Right hindlimb (tissue), 1 donor: ENCODE measurements at regions not wholly inside any gene's neighbourhood (a gene's known extent, or its start where the extent isn't known, plus 50 kb on each side); places are given as distances from the start of the nearest gene placed in this dataset.

Experiments used
- DNase-seq: peaks from one replicate; pipeline ENCODE4 v3.0.0-alpha.2; 2018

DNA sequence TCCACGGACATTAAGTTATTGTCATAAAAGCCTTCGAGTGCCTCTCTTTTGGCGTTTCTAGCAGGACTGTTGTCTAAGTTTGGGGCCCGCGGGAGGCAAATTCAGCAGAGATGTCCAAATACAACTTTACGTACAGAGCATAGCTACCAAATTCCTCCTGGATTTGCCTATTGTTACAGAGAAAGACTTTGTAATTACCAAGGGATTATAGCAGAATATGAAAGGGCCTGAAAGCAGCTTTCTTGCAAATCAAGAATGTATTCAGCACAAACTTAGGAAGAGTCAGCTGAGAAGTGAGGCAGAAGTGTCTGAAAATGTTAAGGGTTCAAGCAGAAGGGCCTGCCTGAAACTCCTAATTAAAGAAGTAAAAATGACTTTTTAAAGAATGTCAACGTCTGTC lies 1053.5 kb upstream of the TENM3 start:
- DNase-seq: no peak

DNA sequence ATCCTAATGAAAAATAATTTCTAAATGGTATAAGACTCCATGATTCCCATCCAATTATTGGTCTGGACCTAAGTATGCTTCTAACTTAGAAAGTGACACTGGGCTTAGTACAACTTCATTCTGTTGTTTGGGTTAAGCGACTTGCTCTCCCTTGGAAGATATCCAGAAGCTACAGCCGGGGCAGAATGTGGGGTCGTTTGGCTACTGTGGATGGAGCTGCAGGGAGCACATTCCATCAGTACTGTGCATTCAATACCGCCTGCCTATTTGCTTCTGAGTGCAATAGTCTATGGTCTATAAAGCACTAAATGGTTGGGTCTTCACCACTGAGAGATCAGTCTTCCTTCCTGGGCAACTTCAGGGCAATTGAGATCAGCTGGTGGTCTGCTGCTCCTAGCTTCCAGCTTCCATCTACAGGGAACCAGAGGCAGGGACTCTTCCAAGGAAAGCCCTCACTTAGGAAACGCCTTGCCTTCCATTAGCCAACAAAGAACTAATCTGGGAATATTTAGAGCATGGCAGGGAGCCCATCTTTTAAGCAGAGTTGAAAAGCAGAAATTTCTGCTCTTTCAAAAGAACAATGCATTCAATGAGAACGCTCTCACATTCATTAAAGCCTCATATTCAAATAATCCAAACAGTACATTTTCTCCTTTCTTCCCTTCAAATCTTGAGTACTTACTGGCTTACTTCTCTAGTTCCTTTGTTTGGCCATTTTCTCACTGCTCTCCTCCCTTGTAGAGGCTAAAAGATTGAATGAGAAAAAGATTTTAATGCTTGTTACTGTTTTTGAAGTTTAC lies 1049.9 kb upstream of the TENM3 start:
- DNase-seq: no peak

DNA sequence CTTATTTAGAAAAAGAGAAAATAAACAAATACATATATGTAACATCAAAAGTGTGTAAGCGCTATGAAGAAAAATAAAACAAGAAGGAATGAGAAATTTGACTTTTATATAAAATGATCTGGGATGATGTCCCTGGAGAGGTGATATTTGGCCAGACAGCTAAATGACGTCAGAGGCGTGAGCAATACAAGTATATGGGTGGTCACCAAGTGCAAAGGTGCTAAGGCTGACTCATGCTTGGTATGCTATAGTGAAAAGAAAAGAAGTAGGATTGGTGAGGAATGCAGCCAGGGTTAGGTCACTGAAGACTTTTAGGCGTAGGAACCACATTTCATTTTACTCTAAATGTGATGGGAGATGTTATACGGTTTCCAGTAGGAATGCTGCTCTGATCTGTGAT lies 1049.1 kb upstream of the TENM3 start:
- DNase-seq: no peak

GRCh38 chr4:181200076-181200475 lies 1043.1 kb upstream of the TENM3 start:
- DNase-seq: no peak

DNA sequence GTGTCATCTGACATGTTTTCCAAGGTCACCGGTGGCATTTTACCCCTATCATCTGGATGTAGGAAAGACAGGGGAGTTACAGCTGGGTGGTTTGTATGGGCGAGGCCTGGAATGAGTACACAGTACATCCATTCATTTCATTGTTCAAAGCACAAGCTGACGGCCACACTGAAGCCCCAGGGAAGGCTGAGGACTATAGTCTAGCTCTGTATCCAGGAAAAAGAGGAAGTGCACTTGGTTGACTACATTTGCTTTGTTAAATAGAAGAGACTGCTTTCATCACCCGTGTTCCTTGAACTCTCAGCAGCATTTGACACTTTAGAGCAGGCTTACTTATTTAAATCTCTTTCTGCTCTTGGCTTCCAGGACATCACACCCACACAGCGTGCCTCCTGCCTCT lies 1041.0 kb upstream of the TENM3 start:
- DNase-seq: no peak

DNA sequence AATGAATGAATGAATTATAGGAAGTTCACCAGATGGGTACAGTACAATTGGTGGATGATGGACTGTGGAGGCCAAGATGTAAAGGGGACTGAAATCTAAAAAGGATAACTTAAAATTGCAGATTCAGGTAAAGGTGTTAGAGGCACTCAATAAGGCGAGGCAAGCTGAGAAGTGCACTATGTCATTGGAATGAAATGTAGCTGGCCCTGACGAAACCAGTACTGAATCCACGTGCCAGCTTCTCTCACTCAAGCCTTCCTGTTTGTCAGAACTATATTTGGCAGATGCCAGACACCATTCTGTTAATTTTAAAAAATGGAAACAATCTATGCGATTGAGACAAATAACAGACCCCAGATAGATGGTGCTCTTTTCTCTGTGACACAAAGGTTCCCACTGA lies 1039.1 kb upstream of the TENM3 start:
- DNase-seq: no peak

GRCh38 chr4:181213551-181213950 lies 1029.7 kb upstream of the TENM3 start:
- DNase-seq: peak; percentile 36

GRCh38 chr4:181216501-181216900 lies 1026.7 kb upstream of the TENM3 start:
- no peak for DNase-seq

- no peak for DNase-seq
Observed at GRCh38 chr4:181219783-181220416, 1023.3 kb upstream of the TENM3 start.

GRCh38 chr4:181224852-181225251 lies 1018.4 kb upstream of the TENM3 start:
- DNase-seq: no peak

DNA sequence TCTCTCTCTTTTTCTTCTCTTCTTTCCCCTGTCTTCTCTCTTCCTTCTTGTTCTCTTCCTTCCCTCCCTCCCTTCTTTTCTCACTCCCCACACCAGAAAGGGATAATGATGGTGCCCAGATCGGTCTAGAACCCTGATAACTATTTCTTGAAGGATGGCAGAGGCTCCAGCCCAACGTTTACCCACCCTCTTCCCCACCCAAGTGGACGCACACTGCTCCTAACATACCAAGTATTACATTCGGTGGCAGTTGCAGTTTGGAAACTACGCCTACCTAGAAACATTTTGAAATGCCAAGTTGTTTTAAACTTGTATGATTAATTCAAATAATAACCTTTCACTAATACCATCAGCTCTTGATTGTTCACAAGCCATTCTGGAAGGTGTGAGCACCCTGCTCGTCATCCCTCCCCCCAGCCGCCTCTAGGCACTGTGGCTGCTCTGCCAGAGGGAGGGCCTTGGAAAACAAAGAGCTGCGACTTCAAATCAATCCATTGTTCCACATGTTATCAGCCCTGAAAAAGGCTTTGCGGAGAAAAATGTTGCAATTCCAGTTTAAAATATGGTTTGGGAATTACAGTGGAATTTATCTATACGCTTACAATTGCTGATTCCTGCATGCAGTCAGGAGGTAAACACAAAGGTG lies 1017.5 kb upstream of the TENM3 start:
- DNase-seq: no peak

- DNase-seq: peak; percentile 16
Observed at GRCh38 chr4:181234951-181235680, 1008.1 kb upstream of the TENM3 start.

GRCh38 chr4:181245326-181245725 lies 997.9 kb upstream of the TENM3 start:
- no peak for DNase-seq

DNA sequence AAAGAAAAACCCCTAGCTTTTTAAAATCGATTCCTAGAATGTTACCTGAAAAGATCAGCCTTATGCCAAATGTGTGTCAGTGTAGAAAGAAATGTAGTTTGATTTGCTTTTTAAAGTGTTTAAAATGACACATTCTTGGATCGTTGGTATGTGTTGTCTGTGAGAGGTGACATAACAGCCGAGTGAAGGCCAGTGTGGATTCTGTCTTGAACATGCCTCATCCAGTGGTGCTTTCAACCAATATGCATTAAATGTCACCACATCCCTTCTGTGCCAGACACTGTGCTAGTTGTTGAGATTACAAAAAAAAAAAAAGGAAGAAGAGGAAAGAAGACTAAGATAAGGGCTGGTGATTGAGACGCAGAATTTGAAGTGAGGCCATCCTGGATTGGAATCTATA lies 994.2 kb upstream of the TENM3 start:
- DNase-seq: no peak

DNA sequence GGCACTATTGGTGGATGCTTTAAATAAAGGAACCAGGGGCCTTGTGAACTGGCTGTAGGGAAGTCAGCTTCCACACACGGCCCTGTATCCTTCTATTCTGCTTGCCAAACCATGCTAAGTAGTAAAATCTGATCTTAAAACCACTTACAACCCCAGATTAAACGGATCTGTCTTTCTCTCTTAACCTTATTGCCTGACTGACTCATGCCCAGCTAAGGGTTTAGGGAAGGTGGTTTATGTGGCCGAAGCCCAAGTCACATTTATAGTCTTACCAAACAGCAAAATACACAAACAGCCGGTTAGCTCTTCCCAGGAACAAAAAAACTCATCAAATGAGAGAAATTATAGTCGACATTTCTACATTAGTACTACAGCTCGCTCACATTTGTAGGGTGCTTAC lies 988.4 kb upstream of the TENM3 start:
- no peak for DNase-seq

DNA sequence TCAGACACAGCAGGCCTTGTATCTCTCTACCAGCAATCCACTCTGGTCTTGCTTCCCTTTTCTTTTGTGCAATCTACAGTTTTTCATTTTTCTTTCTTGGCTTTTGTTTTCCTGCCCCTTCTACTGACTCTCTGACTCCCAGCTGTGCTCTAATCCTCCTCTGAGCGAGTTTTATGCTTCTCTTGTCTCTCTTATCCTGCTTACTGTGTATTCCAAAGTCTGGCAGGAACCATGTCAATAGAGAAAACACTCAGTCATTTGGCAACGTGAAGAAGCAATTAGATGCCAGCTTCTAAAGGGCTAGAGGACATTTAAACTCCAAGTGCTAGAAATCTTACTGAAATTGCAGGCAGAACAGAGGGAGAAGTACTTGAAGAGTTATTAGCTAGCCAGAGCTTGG lies 984.6 kb upstream of the TENM3 start:
- no peak for DNase-seq

GRCh38 chr4:181259081-181259709 lies 984.0 kb upstream of the TENM3 start:
- DNase-seq: no peak

GRCh38 chr4:181261279-181261678 lies 981.9 kb upstream of the TENM3 start:
- DNase-seq: no peak

DNA sequence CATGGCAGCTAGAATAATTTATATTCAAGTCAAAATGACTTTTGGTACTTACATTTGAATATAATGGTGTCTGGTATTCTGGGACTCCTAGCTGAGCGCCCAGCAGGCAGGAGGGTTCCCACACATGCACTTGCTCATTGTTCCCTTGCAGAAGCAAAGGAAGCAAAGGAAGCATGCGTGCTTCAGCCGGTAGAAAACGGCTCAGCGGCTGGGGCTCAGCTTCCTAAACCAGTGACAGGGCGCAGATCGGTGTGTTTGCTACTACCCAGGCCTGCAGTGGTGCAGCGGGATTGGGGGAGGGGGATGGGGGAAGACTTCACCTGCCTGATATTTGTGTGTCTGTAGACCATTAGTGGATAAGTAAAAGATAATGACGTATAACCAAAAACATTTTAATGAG lies 978.3 kb upstream of the TENM3 start:
- DNase-seq: no peak

DNA sequence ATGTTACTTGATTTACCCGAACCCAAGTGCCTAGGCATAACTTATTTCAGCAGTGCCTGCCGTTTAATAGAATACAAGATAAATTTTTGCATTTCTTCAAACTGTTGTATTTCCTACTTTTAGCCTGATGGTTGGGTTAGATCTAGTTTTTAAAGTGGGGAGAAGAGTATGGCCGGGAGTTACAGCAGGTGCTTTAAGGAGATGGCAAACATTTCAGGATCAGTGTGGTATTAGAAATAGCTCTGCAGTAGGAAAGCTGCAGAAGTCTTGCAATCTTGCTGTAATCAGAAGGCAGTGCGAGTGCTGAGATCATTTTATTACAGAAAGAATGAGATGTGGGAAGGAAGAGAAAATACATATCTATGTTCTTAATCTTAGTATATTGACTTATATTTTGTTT lies 977.8 kb upstream of the TENM3 start:
- DNase-seq: no peak

DNA sequence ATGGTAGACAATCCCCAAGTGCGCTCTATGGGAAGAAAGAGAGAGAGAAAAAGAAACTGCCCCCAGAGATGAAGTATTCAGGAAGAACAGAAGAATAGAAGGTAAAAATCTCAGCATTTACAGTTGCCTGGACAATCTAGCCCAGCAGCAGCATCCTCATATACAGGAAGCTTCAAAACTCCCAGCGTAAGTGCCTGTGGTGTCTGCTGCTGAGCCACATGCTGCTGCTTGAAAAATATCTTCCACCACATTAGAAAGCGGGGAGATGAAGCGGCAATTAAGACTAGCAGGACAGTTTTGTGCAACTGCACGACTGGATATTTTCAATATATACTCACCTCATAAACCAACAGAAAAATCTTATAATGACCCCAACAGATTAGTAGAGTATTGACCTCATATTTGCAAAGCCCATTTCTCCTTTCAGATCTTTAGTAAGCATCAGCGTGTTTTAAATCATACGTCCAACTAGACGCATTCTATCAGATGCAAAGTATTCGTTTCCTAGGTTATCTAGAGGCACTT lies 972.0 kb upstream of the TENM3 start:
- DNase-seq: no peak

GRCh38 chr4:181272422-181272821 lies 970.8 kb upstream of the TENM3 start:
- peak; percentile 57 for DNase-seq

- DNase-seq: no peak
Observed at GRCh38 chr4:181278941-181279340, 964.3 kb upstream of the TENM3 start.
